Neural cell (in vitro differentiated cells): ENCODE measurements at regions not wholly inside any gene's neighbourhood (a gene's known extent, or its start where the extent isn't known, plus 50 kb on each side); places are given as distances from the start of the nearest gene placed in this dataset.

Experiments used
- H2AFZ ChIP-seq: fragments of 200-600, 300-800 bp; sonication (generic), shearing (Covaris generic); 2 replicates; pipeline ENCODE4 v1.6.0; 2014; ENCODE audit warnings: low read depth, mild to moderate bottlenecking, antibody characterized with exemption, low read length, moderate library complexity
- H3F3A ChIP-seq: fragments of 200-600 bp; shearing (Covaris generic); 2 replicates; pipeline ENCODE4 v1.6.1; 2016; ENCODE audit warnings: mild to moderate bottlenecking, moderate library complexity, mixed read lengths, antibody characterized with exemption, low read length; ENCODE audit not compliant: insufficient read depth, poor library complexity, severe bottlenecking
- H3K27ac ChIP-seq: fragments of 200-600, 300-800 bp; sonication (generic), shearing (Covaris generic); 2 replicates; pipeline ENCODE4 v1.5.1; 2014; ENCODE audit warnings: mild to moderate bottlenecking, low read length, moderate library complexity
- H3K27me3 ChIP-seq: fragments of 300-800, 200-600 bp; sonication (generic), shearing (Covaris generic); 2 replicates; pipeline ENCODE4 v1.6.0; 2014; ENCODE audit warnings: mild to moderate bottlenecking, low read depth, low read length, moderate library complexity; ENCODE audit not compliant: insufficient read depth
- H3K36me3 ChIP-seq: fragments of 300-800, 200-600 bp; sonication (generic), shearing (Covaris generic); 2 replicates; pipeline ENCODE4 v1.5.1; 2014; ENCODE audit warnings: mild to moderate bottlenecking, antibody characterized with exemption, low read length, moderate library complexity; ENCODE audit not compliant: insufficient read depth
- H3K4me2 ChIP-seq: fragments of 300-800, 200-600 bp; sonication (generic), shearing (Covaris generic); 2 replicates; pipeline ENCODE4 v1.6.0; 2014; ENCODE audit warnings: mild to moderate bottlenecking, low read length
- H3K4me3 ChIP-seq: fragments of 300-800, 200-600 bp; sonication (generic), shearing (Covaris generic); 2 replicates; pipeline ENCODE4 v1.5.1; 2014; ENCODE audit warnings: mild to moderate bottlenecking, low read length, moderate library complexity
- H3K79me2 ChIP-seq: fragments of 200-600 bp; shearing (Covaris generic); replicated peaks from 2 replicates; pipeline ENCODE4 v1.6.0; 2014; ENCODE audit warnings: mild to moderate bottlenecking, low read length, moderate library complexity; ENCODE audit not compliant: insufficient read depth
- H3K9ac ChIP-seq: fragments of 300-800, 200-600 bp; sonication (generic), shearing (Covaris generic); 2 replicates; pipeline ENCODE4 v1.6.1; 2016; ENCODE audit warnings: mild to moderate bottlenecking, low read length, mixed read lengths
- H3K9me2 ChIP-seq: fragments of 200-600 bp; shearing (Covaris generic); 2 replicates; pipeline ENCODE4 v1.6.1; 2016; ENCODE audit warnings: mild to moderate bottlenecking, low read length, mixed read lengths; ENCODE audit not compliant: insufficient read depth
- H3K9me3 ChIP-seq: fragments of 200-600, 300-800 bp; sonication (generic), shearing (Covaris generic); 2 replicates; pipeline ENCODE4 v1.6.1; 2016; ENCODE audit warnings: mild to moderate bottlenecking, mixed run types, low read length, moderate library complexity, mixed read lengths
- H4K20me1 ChIP-seq: fragments of 200-600 bp; shearing (Covaris generic); 2 replicates; pipeline ENCODE4 v1.6.1; 2016; ENCODE audit warnings: mild to moderate bottlenecking, mixed run types; ENCODE audit not compliant: insufficient read depth
- EP300 ChIP-seq: fragments of 450-650 bp; conservative IDR thresholded peaks from 2 replicates; pipeline ENCODE4 v1.6.1; 2014; ENCODE audit warnings: antibody characterized with exemption, mild to moderate bottlenecking, moderate library complexity; ENCODE audit not compliant: poor library complexity, severe bottlenecking
- EZH2 ChIP-seq: fragments of 200-600, 300-800 bp; shearing (Covaris generic), sonication (generic); IDR thresholded peaks from 2 replicates; pipeline ENCODE4 v1.6.1; 2014; ENCODE audit warnings: antibody characterized with exemption, low read length, borderline replicate concordance, mild to moderate bottlenecking; ENCODE audit not compliant: insufficient read depth, poor library complexity, severe bottlenecking
- MXI1 ChIP-seq: fragments of 450-650 bp; conservative IDR thresholded peaks from 2 replicates; pipeline ENCODE4 v1.6.1; 2014; ENCODE audit warnings: antibody characterized with exemption, mild to moderate bottlenecking; ENCODE audit not compliant: poor library complexity, severe bottlenecking
- POLR2AphosphoS5 ChIP-seq: IDR thresholded peaks from 2 replicates; pipeline ENCODE4 v1.6.1; 2012
- RAD21 ChIP-seq: fragments of 450-650 bp; conservative IDR thresholded peaks from 2 replicates; pipeline ENCODE4 v1.6.1; 2014; ENCODE audit warnings: antibody characterized with exemption, mild to moderate bottlenecking, moderate library complexity
- SMC3 ChIP-seq: fragments of 450-650 bp; conservative IDR thresholded peaks from 2 replicates; pipeline ENCODE4 v1.6.1; 2014; ENCODE audit warnings: antibody characterized with exemption, mild to moderate bottlenecking, moderate library complexity; ENCODE audit not compliant: poor library complexity
- TAF1 ChIP-seq: IDR thresholded peaks from 2 replicates; pipeline ENCODE4 v1.6.1; 2012; ENCODE audit warnings: low read depth
- TF ChIP-seq, protein P1 (sequence below): IDR thresholded peaks from 2 replicates; pipeline ENCODE4 v1.6.1; 2012; ENCODE audit warnings: borderline replicate concordance
- TF ChIP-seq, protein P2 (sequence below): fragments of 450-650 bp; IDR thresholded peaks from 2 replicates; pipeline ENCODE4 v1.5.1; 2014; ENCODE audit warnings: antibody characterized with exemption, mild to moderate bottlenecking, moderate library complexity; ENCODE audit not compliant: poor library complexity, severe bottlenecking

DNA sequence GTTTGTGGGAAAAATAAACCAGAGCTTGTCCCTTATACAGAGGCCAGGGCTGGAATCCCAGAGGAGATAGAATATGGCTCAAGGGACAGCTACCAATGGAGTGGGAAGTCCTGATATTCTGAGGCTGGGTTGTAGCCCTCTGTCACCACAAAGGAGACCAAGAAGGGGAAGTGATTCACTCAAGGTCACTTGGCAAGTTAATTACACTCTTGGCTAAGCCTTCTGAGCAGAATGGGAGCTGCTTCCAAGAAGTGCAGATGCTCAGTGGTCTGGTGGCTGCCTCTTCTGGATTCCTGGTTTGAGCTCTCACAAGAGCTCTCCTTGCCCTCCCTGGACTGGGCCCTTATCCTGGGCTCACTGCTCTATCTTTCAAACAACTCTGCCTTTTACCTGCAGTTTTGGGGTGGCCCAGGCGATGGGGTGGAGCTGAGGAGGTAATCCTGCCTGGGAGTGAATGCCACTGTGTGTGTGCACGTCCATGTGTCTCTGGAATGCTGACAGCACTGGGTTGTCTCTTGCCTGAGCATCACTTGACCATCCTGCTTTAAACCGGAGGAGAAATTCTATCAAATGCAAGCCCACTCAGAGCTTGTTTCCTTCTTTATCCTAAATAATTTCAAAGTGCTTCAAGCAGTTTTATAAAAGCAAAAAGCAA is 168.2 kb downstream of the KCNS3 start:
- Histone ChIP-seq H3K27ac (no peak overlapping the region), H3K27me3 (no peaks in the 10 kb centered on the region), H3K79me2 (no peaks in the 10 kb centered on the region), H2AFZ (no peak overlapping the region), H3K9me2 (no peaks in the 10 kb centered on the region), H4K20me1 (no peaks in the 10 kb centered on the region), H3F3A (no peaks in the 10 kb centered on the region), H3K9ac (no peak overlapping the region), H3K4me2 (no peak overlapping the region), H3K9me3 (no peaks in the 10 kb centered on the region), H3K4me3 (no peak overlapping the region), H3K36me3 (no peaks in the 10 kb centered on the region)
- TF ChIP-seq EP300 (no peak), SMC3 (no peak), MXI1 (no peak), EZH2 (no peak), TAF1 (no peak), RAD21 (no peak), POLR2AphosphoS5 (no peak)
- TF ChIP-seq, protein P1, sequence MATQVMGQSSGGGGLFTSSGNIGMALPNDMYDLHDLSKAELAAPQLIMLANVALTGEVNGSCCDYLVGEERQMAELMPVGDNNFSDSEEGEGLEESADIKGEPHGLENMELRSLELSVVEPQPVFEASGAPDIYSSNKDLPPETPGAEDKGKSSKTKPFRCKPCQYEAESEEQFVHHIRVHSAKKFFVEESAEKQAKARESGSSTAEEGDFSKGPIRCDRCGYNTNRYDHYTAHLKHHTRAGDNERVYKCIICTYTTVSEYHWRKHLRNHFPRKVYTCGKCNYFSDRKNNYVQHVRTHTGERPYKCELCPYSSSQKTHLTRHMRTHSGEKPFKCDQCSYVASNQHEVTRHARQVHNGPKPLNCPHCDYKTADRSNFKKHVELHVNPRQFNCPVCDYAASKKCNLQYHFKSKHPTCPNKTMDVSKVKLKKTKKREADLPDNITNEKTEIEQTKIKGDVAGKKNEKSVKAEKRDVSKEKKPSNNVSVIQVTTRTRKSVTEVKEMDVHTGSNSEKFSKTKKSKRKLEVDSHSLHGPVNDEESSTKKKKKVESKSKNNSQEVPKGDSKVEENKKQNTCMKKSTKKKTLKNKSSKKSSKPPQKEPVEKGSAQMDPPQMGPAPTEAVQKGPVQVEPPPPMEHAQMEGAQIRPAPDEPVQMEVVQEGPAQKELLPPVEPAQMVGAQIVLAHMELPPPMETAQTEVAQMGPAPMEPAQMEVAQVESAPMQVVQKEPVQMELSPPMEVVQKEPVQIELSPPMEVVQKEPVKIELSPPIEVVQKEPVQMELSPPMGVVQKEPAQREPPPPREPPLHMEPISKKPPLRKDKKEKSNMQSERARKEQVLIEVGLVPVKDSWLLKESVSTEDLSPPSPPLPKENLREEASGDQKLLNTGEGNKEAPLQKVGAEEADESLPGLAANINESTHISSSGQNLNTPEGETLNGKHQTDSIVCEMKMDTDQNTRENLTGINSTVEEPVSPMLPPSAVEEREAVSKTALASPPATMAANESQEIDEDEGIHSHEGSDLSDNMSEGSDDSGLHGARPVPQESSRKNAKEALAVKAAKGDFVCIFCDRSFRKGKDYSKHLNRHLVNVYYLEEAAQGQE, result no peak
- TF ChIP-seq, protein P2, sequence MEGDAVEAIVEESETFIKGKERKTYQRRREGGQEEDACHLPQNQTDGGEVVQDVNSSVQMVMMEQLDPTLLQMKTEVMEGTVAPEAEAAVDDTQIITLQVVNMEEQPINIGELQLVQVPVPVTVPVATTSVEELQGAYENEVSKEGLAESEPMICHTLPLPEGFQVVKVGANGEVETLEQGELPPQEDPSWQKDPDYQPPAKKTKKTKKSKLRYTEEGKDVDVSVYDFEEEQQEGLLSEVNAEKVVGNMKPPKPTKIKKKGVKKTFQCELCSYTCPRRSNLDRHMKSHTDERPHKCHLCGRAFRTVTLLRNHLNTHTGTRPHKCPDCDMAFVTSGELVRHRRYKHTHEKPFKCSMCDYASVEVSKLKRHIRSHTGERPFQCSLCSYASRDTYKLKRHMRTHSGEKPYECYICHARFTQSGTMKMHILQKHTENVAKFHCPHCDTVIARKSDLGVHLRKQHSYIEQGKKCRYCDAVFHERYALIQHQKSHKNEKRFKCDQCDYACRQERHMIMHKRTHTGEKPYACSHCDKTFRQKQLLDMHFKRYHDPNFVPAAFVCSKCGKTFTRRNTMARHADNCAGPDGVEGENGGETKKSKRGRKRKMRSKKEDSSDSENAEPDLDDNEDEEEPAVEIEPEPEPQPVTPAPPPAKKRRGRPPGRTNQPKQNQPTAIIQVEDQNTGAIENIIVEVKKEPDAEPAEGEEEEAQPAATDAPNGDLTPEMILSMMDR, result no peak

DNA sequence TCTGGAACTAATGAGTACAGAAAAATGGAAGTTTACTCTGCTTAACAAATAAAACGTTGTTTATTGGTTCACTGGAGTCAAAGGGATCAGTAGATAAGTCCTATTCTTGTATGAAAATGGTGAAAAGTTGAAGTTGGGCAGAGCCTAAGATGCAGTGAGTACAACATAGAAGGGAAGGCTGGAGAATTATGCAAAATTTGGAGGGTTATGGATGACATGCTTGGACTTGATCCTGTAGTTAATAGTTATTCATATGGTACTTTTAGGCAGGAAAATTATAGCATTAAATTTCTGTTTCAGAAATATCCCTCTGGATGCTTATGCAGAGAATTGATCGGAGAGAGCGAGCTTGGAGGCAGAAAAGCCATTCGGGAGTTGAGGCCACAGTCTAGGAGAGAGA is 167.6 kb downstream of the KCNS3 start:
- no peak overlapping the region for H3K27ac ChIP-seq
- H3K36me3 ChIP-seq, result no peaks in the 10 kb centered on the region
- H3K4me3 ChIP-seq, result no peak overlapping the region
- no peaks in the 10 kb centered on the region for H3K79me2 ChIP-seq
- no peaks in the 10 kb centered on the region for H3K9me2 ChIP-seq
- TF ChIP-seq SMC3 (no peak), TAF1 (no peak), MXI1 (no peak), POLR2AphosphoS5 (no peak), EZH2 (no peak), EP300 (no peak), RAD21 (no peak)
- TF ChIP-seq, protein P2, result no peak
- TF ChIP-seq, protein P1, result no peak
- no peaks in the 10 kb centered on the region for H4K20me1 ChIP-seq
- no peak overlapping the region for H3K9ac ChIP-seq
- H3K9me3 ChIP-seq, result no peaks in the 10 kb centered on the region
- no peaks in the 10 kb centered on the region for H3K27me3 ChIP-seq
- no peak overlapping the region for H3K4me2 ChIP-seq
- H3F3A ChIP-seq, result no peaks in the 10 kb centered on the region
- H2AFZ ChIP-seq, result no peak overlapping the region
